PC-9 (cell line): ENCODE measurements at regions not wholly inside any gene's neighbourhood (a gene's known extent, or its start where the extent isn't known, plus 50 kb on each side); places are given as distances from the start of the nearest gene placed in this dataset.

Source experiments
- EZH2 ChIP-seq: fragments of 200-600 bp; sonication (generic); IDR thresholded peaks from 2 replicates; pipeline ENCODE4 v1.8.0; 2017; ENCODE audit warnings: antibody characterized with exemption, low read depth
- TF ChIP-seq, protein P1 (sequence below): fragments of 200-600 bp; sonication (generic); conservative IDR thresholded peaks from 2 replicates; pipeline ENCODE4 v1.6.1; 2017; ENCODE audit warnings: mixed run types, antibody characterized with exemption, mild to moderate bottlenecking, moderate library complexity

- TF ChIP-seq, protein P1, sequence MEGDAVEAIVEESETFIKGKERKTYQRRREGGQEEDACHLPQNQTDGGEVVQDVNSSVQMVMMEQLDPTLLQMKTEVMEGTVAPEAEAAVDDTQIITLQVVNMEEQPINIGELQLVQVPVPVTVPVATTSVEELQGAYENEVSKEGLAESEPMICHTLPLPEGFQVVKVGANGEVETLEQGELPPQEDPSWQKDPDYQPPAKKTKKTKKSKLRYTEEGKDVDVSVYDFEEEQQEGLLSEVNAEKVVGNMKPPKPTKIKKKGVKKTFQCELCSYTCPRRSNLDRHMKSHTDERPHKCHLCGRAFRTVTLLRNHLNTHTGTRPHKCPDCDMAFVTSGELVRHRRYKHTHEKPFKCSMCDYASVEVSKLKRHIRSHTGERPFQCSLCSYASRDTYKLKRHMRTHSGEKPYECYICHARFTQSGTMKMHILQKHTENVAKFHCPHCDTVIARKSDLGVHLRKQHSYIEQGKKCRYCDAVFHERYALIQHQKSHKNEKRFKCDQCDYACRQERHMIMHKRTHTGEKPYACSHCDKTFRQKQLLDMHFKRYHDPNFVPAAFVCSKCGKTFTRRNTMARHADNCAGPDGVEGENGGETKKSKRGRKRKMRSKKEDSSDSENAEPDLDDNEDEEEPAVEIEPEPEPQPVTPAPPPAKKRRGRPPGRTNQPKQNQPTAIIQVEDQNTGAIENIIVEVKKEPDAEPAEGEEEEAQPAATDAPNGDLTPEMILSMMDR, result no peak
- no peak for TF ChIP-seq EZH2
Observed at GRCh38 chr1:76018045-76018444, 56.5 kb upstream of the ST6GALNAC3 start.
